ENCODE measurements at regions not wholly inside any gene's neighbourhood (a gene's known extent, or its start where the extent isn't known, plus 50 kb on each side); places are given as distances from the start of the nearest gene placed in this dataset.

- no peak for TF ChIP-seq BHLHE40 (IDR thresholded peaks at IDR 0.05; ENCODE audit: borderline replicate concordance)
- TF ChIP-seq SP1 (IDR thresholded peaks at IDR 0.05) = no peak
- TF ChIP-seq SUZ12 (IDR thresholded peaks at IDR 0.05) = no peak
- TF ChIP-seq ARNT (IDR thresholded peaks at IDR 0.05) = no peak
- TF ChIP-seq CTBP1 (IDR thresholded peaks at IDR 0.05; ENCODE audit: borderline replicate concordance) = no peak
- no peak for TF ChIP-seq TARDBP (IDR thresholded peaks at IDR 0.05)
- no peak for TF ChIP-seq L3MBTL2 (conservative IDR thresholded peaks at IDR 0.05)
- no peak for TF ChIP-seq LEF1 (IDR thresholded peaks at IDR 0.05; ENCODE audit: borderline replicate concordance)
- no peak for TF ChIP-seq HDGF (IDR thresholded peaks at IDR 0.05; ENCODE audit: borderline replicate concordance)
Observed at GRCh38 chr12:18823461-18823860, 85.5 kb downstream of the CAPZA3 start.

Measured in HEK293T (cell line).